ENCODE measurements at regions not wholly inside any gene's neighbourhood (a gene's known extent, or its start where the extent isn't known, plus 50 kb on each side); places are given as distances from the start of the nearest gene placed in this dataset.

- H3K4me3 ChIP-seq (ENCODE audit: low read depth in 2 of 2, low read length in 1 of 2), result no peak overlapping the region
- H3K9me3 ChIP-seq, result no peaks in the 10 kb centered on the region
- H3K27ac ChIP-seq (ENCODE audit: low read depth in 2 of 2, low read length in 1 of 2), result no peak overlapping the region
- TF ChIP-seq MEF2A (IDR thresholded peaks at IDR 0.05; ENCODE audit: borderline replicate concordance, low read depth) (no peak), POLR2AphosphoS5 (IDR thresholded peaks at IDR 0.05; ENCODE audit: low read depth, low read length) (no peak), TAF1 (IDR thresholded peaks at IDR 0.05; ENCODE audit: borderline replicate concordance, low read depth, low read length) (no peak)
- no peak overlapping the region for H3K4me2 ChIP-seq
- no peaks in the 10 kb centered on the region for H3F3A ChIP-seq (replicated peaks; ENCODE audit: insufficient read depth)
- no peaks in the 10 kb centered on the region for H3K36me3 ChIP-seq (replicated peaks in 1 of 2; ENCODE audit: control insufficient read depth in 1 of 2, insufficient read depth in 2 of 2, low read length in 1 of 2)
- no peak for DNase-seq
- no peaks in the 10 kb centered on the region for H3K27me3 ChIP-seq (ENCODE audit: insufficient read depth)
- POLR2A ChIA-PET, result no interaction called here
- no peaks in the 10 kb centered on the region for H3K4me1 ChIP-seq (ENCODE audit: control insufficient read depth in 1 of 2, insufficient read depth in 2 of 2, low read depth in 1 of 2, low read length in 1 of 2)
- H4K20me1 ChIP-seq (ENCODE audit: insufficient read depth), result no peaks in the 10 kb centered on the region
- no peaks in the 10 kb centered on the region for H3K79me2 ChIP-seq (ENCODE audit: insufficient read depth)
- H3K9ac ChIP-seq, result no peak overlapping the region
- no peaks in the 10 kb centered on the region for H3K9me2 ChIP-seq
- CTCF ChIA-PET, result interaction anchor here (0.6 kb wide), 1 partner anchor 52 kb away, joined by 3 read pairs; no protein-coding TSS in a partner anchor
- no peak overlapping the region for H2AFZ ChIP-seq (ENCODE audit: low read depth)
Observed at GRCh38 chr9:7710686-7711085, 88.9 kb downstream of the DMAC1 start.

GRCh38 chr9:7707934-7708333, 91.6 kb downstream of the DMAC1 start:
- no peaks in the 10 kb centered on the region for H3K79me2 ChIP-seq (ENCODE audit: insufficient read depth)
- H3K9me3 ChIP-seq, result no peaks in the 10 kb centered on the region
- H3K9me2 ChIP-seq, result no peaks in the 10 kb centered on the region
- ChIA-PET POLR2A (no interaction called here), CTCF (no interaction called here)
- no peak overlapping the region for H3K4me2 ChIP-seq
- no peak overlapping the region for H3K4me3 ChIP-seq (ENCODE audit: low read depth in 2 of 2, low read length in 1 of 2)
- H3K27ac ChIP-seq (ENCODE audit: low read depth in 2 of 2, low read length in 1 of 2), result no peak overlapping the region
- H2AFZ ChIP-seq (ENCODE audit: low read depth), result no peak overlapping the region
- no peaks in the 10 kb centered on the region for H3K36me3 ChIP-seq (replicated peaks in 1 of 2; ENCODE audit: control insufficient read depth in 1 of 2, insufficient read depth in 2 of 2, low read length in 1 of 2)
- no peaks in the 10 kb centered on the region for H3K27me3 ChIP-seq (ENCODE audit: insufficient read depth)
- H4K20me1 ChIP-seq (ENCODE audit: insufficient read depth), result no peaks in the 10 kb centered on the region
- H3K9ac ChIP-seq, result no peak overlapping the region
- H3K4me1 ChIP-seq (ENCODE audit: control insufficient read depth in 1 of 2, insufficient read depth in 2 of 2, low read depth in 1 of 2, low read length in 1 of 2), result no peaks in the 10 kb centered on the region
- no peaks in the 10 kb centered on the region for H3F3A ChIP-seq (replicated peaks; ENCODE audit: insufficient read depth)
- no peak for TF ChIP-seq USF1 (IDR thresholded peaks at IDR 0.05; ENCODE audit: borderline replicate concordance, low read depth)
- TF ChIP-seq NFIC (IDR thresholded peaks at IDR 0.05; ENCODE audit: borderline replicate concordance), result no peak
- no peak for TF ChIP-seq MXI1 (IDR thresholded peaks at IDR 0.05; ENCODE audit: low read depth, low read length)
- TF ChIP-seq TAF1 (IDR thresholded peaks at IDR 0.05; ENCODE audit: borderline replicate concordance, low read depth, low read length), result no peak
- TF ChIP-seq RAD21 (IDR thresholded peaks at IDR 0.05; ENCODE audit: low read length), result no peak
- no peak for TF ChIP-seq EP300 (IDR thresholded peaks at IDR 0.05; ENCODE audit: borderline replicate concordance in 1 of 2, low read depth in 1 of 2, low read length in 1 of 2)
- TF ChIP-seq REST (IDR thresholded peaks at IDR 0.05; ENCODE audit: low read depth, low read length), result no peak
- 52% methylated on average over 4 of the region's 4 CpGs for WGBS (ENCODE audit: low lambda C conversion rate)
- no peak for DNase-seq

All from SK-N-SH (cell line).